GM13976 (cell line): ENCODE measurements at regions not wholly inside any gene's neighbourhood (a gene's known extent, or its start where the extent isn't known, plus 50 kb on each side); places are given as distances from the start of the nearest gene placed in this dataset.

Experiments
- DNase-seq: peaks from one replicate; pipeline ENCODE4 v3.0.0; 2012; ENCODE audit warnings: low spot score
- in situ Hi-C: fragments of 300-500 bp; cut with MboI; formaldehyde crosslinking; loops from one replicate; pipeline ENCODE4 v1.12.0; 2022; ENCODE audit warnings: low sequenced_read_pairs, mixed read lengths, inconsistent platforms; ENCODE audit not compliant: unreplicated experiment
- TF ChIP-seq, protein P1 (sequence below): IDR thresholded peaks from 2 replicates; pipeline ENCODE4 v1.5.1; 2012; ENCODE audit warnings: borderline replicate concordance, mild to moderate bottlenecking; ENCODE audit not compliant: insufficient read depth; ENCODE audit errors: extremely low read depth, missing control alignments, control extremely low read depth

- TF ChIP-seq, protein P1, sequence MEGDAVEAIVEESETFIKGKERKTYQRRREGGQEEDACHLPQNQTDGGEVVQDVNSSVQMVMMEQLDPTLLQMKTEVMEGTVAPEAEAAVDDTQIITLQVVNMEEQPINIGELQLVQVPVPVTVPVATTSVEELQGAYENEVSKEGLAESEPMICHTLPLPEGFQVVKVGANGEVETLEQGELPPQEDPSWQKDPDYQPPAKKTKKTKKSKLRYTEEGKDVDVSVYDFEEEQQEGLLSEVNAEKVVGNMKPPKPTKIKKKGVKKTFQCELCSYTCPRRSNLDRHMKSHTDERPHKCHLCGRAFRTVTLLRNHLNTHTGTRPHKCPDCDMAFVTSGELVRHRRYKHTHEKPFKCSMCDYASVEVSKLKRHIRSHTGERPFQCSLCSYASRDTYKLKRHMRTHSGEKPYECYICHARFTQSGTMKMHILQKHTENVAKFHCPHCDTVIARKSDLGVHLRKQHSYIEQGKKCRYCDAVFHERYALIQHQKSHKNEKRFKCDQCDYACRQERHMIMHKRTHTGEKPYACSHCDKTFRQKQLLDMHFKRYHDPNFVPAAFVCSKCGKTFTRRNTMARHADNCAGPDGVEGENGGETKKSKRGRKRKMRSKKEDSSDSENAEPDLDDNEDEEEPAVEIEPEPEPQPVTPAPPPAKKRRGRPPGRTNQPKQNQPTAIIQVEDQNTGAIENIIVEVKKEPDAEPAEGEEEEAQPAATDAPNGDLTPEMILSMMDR = no peak
- DNase-seq = no peak
- in situ Hi-C loops = no loop called here
Measured at GRCh38 chr1:58075188-58075578, 471.3 kb downstream of the OMA1 start.

- TF ChIP-seq, protein P1 = no peak
- no peak for DNase-seq
- in situ Hi-C loops = no loop called here
Measured at GRCh38 chr1:58072450-58072849, 474.1 kb downstream of the OMA1 start.

DNA sequence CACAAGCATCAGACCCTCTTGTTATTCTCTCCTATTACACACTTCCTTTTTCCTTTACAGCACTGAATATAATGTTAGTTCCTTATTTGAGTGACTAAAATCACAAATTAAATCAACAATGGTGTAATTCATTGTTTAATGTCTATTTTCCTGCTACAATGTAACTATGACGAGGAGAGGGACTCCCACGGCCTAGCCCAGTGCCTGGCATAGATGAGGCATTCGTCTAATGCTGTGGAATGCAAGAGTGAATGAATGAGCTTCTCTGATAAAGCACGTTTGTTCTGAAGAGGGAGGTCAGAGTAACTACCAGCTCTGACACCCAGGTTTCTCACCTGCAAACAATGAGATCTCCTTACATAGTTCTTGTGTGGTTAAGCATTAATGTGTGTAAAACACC lies 479.4 kb downstream of the OMA1 start:
- DNase-seq = no peak
- in situ Hi-C loops = no loop called here
- TF ChIP-seq, protein P1 = no peak

DNA sequence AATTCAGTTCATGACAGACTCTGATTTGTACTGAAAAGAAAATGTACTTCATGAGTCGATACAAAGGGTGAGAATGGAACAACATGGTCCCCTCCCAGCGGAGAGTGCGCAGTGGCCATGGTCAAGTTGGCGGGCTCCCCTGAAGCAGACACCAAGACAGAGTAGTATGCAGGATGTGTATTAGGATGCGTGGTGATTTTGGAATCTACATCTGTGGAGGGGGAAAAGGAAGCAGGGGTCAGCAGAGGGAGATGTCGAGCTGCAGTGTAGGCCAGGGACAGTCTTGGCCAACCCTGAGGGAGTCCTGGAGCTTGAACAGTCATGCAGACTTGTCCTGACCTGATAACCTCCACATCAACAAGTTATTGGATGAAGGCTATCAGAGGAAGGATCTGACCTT lies 481.0 kb downstream of the OMA1 start:
- in situ Hi-C loops = no loop called here
- TF ChIP-seq, protein P1 = no peak
- peak; percentile 21 for DNase-seq

- no peak for DNase-seq
Measured at GRCh38 chr1:58064166-58064565, 482.4 kb downstream of the OMA1 start.

GRCh38 chr1:58063095-58063494 lies 483.4 kb downstream of the OMA1 start:
- TF ChIP-seq, protein P1 = no peak
- no peak for DNase-seq
- in situ Hi-C loops = no loop called here

More at GRCh38 chr1:58064166-58064565, 482.4 kb downstream of the OMA1 start:
- in situ Hi-C loops = no loop called here
- TF ChIP-seq, protein P1 = no peak

GRCh38 chr1:58062635-58063034 lies 483.9 kb downstream of the OMA1 start:
- in situ Hi-C loops = no loop called here
- TF ChIP-seq, protein P1 = no peak
- DNase-seq = no peak
